GM10266 (cell line): ENCODE measurements at regions not wholly inside any gene's neighbourhood (a gene's known extent, or its start where the extent isn't known, plus 50 kb on each side); places are given as distances from the start of the nearest gene placed in this dataset.

Source experiments
- DNase-seq: peaks from one replicate; pipeline ENCODE4 v3.0.0; 2012; ENCODE audit errors: extremely low spot score
- TF ChIP-seq, protein P1 (sequence below): IDR thresholded peaks from 2 replicates; pipeline ENCODE4 v1.5.1; 2012; ENCODE audit warnings: mild to moderate bottlenecking, low read depth; ENCODE audit not compliant: control insufficient read depth, insufficient read depth; ENCODE audit errors: missing control alignments

DNA sequence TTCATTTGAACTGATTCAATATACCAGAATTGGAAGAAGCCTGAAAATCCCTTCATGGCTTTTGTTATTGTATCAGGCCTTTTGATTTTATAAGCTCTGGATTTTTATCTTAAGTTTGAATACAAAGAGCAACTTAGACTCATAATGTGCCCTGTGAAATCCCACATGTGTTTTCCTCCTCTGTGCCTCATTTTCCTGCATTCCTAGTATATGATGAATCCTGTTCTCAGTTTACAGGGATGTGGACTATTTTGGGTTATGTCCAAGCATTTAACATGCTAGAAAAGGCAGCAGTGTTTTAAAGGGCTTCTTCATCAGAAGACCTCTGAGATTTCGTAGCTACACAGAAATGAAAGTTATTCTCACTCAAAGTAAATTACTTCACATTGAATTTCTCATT, 455.0 kb downstream of the RFPL4B start:
- TF ChIP-seq, protein P1, sequence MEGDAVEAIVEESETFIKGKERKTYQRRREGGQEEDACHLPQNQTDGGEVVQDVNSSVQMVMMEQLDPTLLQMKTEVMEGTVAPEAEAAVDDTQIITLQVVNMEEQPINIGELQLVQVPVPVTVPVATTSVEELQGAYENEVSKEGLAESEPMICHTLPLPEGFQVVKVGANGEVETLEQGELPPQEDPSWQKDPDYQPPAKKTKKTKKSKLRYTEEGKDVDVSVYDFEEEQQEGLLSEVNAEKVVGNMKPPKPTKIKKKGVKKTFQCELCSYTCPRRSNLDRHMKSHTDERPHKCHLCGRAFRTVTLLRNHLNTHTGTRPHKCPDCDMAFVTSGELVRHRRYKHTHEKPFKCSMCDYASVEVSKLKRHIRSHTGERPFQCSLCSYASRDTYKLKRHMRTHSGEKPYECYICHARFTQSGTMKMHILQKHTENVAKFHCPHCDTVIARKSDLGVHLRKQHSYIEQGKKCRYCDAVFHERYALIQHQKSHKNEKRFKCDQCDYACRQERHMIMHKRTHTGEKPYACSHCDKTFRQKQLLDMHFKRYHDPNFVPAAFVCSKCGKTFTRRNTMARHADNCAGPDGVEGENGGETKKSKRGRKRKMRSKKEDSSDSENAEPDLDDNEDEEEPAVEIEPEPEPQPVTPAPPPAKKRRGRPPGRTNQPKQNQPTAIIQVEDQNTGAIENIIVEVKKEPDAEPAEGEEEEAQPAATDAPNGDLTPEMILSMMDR, result no peak
- DNase-seq, result no peak

DNA sequence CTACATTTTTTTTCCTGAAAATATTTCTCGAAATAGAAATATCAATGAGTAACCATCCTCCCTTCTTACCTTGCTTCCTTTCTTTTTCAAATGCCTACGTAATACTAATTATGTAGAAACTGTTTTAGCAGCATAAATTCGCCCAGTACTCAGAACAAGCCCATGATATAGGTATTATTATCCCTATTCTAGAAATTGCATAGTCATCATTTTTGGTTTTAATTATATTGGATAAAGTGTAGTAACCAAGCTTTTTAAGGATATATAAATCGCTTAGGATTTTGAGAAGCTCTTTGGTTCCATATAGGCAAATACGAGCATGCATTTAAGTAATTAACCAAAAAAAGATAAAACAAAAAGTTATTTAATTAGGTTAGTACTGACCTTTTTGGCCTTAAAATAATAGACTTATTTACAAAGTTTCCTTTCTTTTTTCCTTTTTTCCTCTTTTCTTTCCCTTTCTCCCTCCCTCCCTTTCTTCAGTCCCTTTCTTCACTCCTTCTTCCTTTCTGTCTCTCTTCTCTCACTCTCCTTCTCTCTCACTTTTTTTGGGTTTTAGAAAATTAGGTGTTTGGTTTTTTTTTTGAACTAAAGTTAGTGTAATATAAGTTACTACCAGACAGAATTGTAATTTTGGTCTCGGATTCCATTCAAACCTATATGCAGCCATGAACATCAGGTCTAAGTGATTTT, 457.7 kb downstream of the RFPL4B start:
- TF ChIP-seq, protein P1, result no peak
- no peak for DNase-seq

DNA sequence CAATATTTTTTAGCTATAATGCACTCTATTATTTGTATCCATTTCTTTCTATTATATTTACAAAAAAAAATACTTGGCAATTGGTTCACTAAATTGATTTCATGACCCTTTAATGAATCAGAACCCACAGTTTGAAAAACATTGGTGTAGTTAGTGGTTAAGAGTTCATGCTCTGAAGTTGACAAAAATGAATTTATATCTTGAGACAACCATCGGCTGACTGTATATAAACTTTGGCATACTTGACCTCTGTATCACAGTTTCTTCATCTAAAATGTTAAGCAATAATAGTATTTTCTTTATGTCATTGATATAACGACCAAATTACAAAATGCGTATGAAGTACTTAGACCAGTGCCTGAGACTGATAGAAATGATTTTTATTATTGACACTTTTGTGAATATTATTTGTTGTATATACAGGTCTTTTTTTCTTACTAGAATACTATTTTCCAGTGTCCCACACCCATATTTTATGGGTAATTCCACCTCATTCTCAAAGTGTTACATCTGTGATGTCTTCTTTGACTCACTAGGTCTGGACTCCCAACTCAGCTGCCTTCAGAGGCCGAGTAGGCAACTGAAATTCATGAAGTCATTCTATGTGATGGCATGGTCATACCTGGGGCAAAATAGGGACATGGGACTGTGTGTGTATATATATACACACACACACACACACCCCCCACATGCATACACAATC, 459.2 kb downstream of the RFPL4B start:
- TF ChIP-seq, protein P1, result no peak
- no peak for DNase-seq

DNA sequence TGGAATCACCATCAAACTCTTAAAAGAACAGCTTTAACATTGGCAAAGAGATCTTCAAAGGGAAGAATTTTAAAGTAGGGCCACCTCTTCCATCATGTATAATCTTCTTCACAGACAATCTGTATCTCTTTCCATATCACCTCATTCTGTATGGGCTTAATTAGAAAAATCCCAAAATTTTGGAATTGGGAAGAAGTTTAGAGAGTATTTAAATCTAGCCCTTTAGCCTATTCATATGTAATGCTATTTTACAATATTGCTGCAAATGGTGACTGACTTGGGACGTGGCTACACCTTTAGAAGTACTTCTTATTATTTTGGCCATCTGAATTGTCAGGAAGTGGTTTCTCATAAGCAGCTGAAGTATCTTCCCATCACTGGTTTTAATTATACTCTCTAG, 474.3 kb downstream of the RFPL4B start:
- TF ChIP-seq, protein P1, result no peak
- DNase-seq, result no peak

DNA sequence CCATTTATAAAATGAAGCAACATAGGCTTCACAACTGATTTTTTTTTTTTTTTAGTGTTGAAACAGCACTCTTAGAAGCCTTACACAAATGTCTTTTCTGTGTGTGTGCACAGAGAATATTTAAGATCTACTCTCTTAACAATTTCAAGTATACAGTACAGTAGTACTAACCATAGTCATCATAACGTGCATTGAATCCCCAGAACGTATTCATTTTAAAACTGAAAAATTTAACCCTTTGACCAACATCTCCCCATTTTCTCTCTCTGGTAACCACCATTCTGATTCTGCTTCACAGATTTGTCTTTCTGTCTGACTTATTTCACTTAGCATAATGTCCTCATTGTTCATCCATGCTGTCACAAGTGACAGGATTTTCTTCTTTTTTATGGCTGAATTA, 475.6 kb downstream of the RFPL4B start:
- DNase-seq, result no peak
- TF ChIP-seq, protein P1, result no peak

DNA sequence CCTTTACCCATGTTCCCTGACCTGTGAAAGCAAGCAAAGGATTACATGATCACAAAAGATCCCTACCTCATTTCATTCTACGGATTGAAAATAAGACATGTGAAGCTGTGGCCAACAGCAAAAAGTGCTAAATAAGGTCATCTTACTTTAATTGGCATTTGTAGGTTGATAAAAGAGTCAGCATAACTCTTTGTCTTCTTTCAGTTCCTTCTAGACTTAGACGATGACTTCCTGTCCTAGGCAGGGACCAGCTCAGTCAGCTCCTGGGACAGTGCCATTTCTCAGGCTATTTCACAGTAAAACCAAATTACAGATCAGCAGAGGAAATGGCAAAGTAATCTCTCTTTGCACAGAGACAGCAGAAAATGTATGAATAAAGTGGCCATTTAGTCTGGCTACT, 480.7 kb downstream of the RFPL4B start:
- TF ChIP-seq, protein P1, result no peak
- DNase-seq, result peak; percentile 47

DNA sequence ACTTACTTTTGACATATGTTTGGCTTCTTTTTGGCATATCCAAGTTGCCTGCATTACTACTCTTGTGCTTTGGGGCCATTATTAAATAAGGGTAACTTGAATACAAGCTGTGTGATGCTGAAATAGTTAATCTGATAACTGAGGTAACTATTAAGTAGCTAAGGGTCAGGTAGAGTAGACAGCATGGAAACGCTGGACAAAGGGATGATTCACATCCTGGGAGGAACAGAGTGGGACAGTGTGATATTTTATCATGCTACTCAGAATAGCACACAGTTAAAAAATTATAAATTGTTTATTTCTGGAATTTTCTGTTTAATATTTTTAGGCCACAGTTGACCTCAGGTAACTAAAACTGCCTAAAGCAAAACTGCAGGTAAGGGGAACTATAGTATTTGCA, 483.9 kb downstream of the RFPL4B start:
- no peak for DNase-seq
- TF ChIP-seq, protein P1, result no peak
